H1 (cell line): ENCODE measurements at regions not wholly inside any gene's neighbourhood (a gene's known extent, or its start where the extent isn't known, plus 50 kb on each side); places are given as distances from the start of the nearest gene placed in this dataset.

ENCODE experiments used
- CTCF ChIA-PET: fragments of 300-600 bp; sonication (Branson Sonifier 250); formaldehyde crosslinking; loops from one replicate; lab custom pipeline; 2021; ENCODE audit not compliant: partially characterized antibody; lab: Charles Lee
- POLR2A ChIA-PET: fragments of 300-600 bp; sonication (Branson Sonifier 250); formaldehyde crosslinking; loops from one replicate; lab custom pipeline; 2021; ENCODE audit warnings: inconsistent platforms; ENCODE audit not compliant: partially characterized antibody; lab: Charles Lee
- DNase-seq, 2 experiments: peaks; one replicate each; pipeline versions ENCODE4 v3.0.0 to v3.0.0-alpha.2; 2010 to 2022; ENCODE audit warnings: low spot score in 2 of 2, low read depth in 1 of 2, mixed read lengths in 1 of 2
- FAIRE-seq: peaks from 2 replicates; lab custom pipeline; 2011; peaks lifted over from hg19 to GRCh38; lab: Jason Lieb, UNC
- H2AFZ ChIP-seq: 2 replicates; pipeline ENCODE4 v1.8.1; 2012; ENCODE audit warnings: low read length, inconsistent platforms
- H2AK5ac ChIP-seq: 2 replicates; pipeline ENCODE4 v1.6.1; 2013; ENCODE audit warnings: low read depth, low read length
- H2BK120ac ChIP-seq: replicated peaks from 2 replicates; pipeline ENCODE3; 2013; ENCODE audit warnings: low read depth, low read length, inconsistent platforms
- H2BK12ac ChIP-seq: 2 replicates; pipeline ENCODE4 v1.6.1; 2013; ENCODE audit warnings: low read depth, low read length
- H2BK15ac ChIP-seq: 2 replicates; pipeline ENCODE4 v1.6.1; 2013; ENCODE audit warnings: low read length
- H2BK20ac ChIP-seq: 2 replicates; pipeline ENCODE4 v1.6.1; 2013; ENCODE audit warnings: low read length
- H2BK5ac ChIP-seq: 2 replicates; pipeline ENCODE4 v1.6.1; 2013; ENCODE audit warnings: low read depth, low read length
- H3K14ac ChIP-seq: 2 replicates; pipeline ENCODE4 v1.6.1; 2013; ENCODE audit warnings: inconsistent platforms; ENCODE audit not compliant: insufficient read length
- H3K18ac ChIP-seq: 2 replicates; pipeline ENCODE4 v1.6.1; 2013; ENCODE audit warnings: low read length; ENCODE audit errors: extremely low read depth
- H3K23ac ChIP-seq: 2 replicates; pipeline ENCODE4 v1.6.1; 2013; ENCODE audit warnings: inconsistent platforms; ENCODE audit not compliant: insufficient read length
- H3K23me2 ChIP-seq: 2 replicates; pipeline ENCODE4 v1.6.1; 2013; ENCODE audit warnings: low read depth, low read length
- H3K27ac ChIP-seq: 2 replicates; pipeline ENCODE4 v1.6.1; 2011; ENCODE audit warnings: low read depth, low read length, inconsistent platforms
- H3K27me3 ChIP-seq, 4 experiments: replicated peaks in 1 of 4; 1 replicate in 1 of 4; 2 replicates in 3 of 4; pipeline versions ENCODE4 v1.6.1 to v1.8.1; 2011 to 2013; ENCODE audit warnings: low read length in 3 of 4, mild to moderate bottlenecking in 3 of 4, inconsistent platforms in 2 of 4, mixed read lengths in 2 of 4, moderate library complexity in 1 of 4; ENCODE audit not compliant: control insufficient read depth in 3 of 4, insufficient read depth in 3 of 4; ENCODE audit errors: extremely low read depth in 1 of 4
- H3K36me3 ChIP-seq, 4 experiments: 2 replicates each; pipeline versions ENCODE4 v1.6.1 to v1.8.1; 2011 to 2013; ENCODE audit warnings: mild to moderate bottlenecking in 4 of 4, low read length in 3 of 4, moderate library complexity in 2 of 4, control low read depth in 1 of 4, inconsistent platforms in 1 of 4; ENCODE audit not compliant: insufficient read depth in 4 of 4, control insufficient read depth in 2 of 4
- H3K4ac ChIP-seq: replicated peaks from 2 replicates; pipeline ENCODE3; 2013; ENCODE audit warnings: low read length, low read depth, mixed read lengths, inconsistent platforms; ENCODE audit not compliant: insufficient read length
- H3K4me1 ChIP-seq, 4 experiments: replicated peaks in 1 of 4; 1 replicate in 1 of 4; 2 replicates in 3 of 4; pipeline versions ENCODE4 v1.6.1 to v1.8.1; 2011 to 2013; ENCODE audit warnings: low read length in 3 of 4, inconsistent platforms in 2 of 4, mixed read lengths in 1 of 4; ENCODE audit not compliant: insufficient read depth in 4 of 4, control insufficient read depth in 3 of 4
- H3K4me2 ChIP-seq, 2 experiments: 2 replicates each; pipeline versions ENCODE4 v1.6.1 to v1.8.1; 2011 to 2013; ENCODE audit warnings: low read depth in 2 of 2, low read length in 2 of 2, control low read depth in 1 of 2, inconsistent platforms in 1 of 2, mild to moderate bottlenecking in 1 of 2; ENCODE audit not compliant: insufficient read depth in 1 of 2
- H3K4me3 ChIP-seq, 4 experiments: fragments of 200-600, 300-600 bp in 1 of 4; sonication (generic), shearing (Covaris generic), sonication (Bioruptor Twin) in 1 of 4; 2 replicates each; pipeline versions ENCODE4 v1.5.1 to v1.8.1; 2011 to 2016; ENCODE audit warnings: low read length in 4 of 4, low read depth in 3 of 4, control low read depth in 2 of 4, inconsistent platforms in 2 of 4, mild to moderate bottlenecking in 2 of 4, mixed read lengths in 1 of 4, moderate library complexity in 1 of 4; ENCODE audit not compliant: insufficient read depth in 2 of 4; ENCODE audit errors: extremely low read depth in 1 of 4
- H3K56ac ChIP-seq: replicated peaks from 2 replicates; pipeline ENCODE3; 2013; ENCODE audit warnings: low read depth, mild to moderate bottlenecking, mixed read lengths, low read length, inconsistent platforms; ENCODE audit not compliant: insufficient read length
- H3K79me1 ChIP-seq: 2 replicates; pipeline ENCODE4 v1.6.1; 2013; ENCODE audit warnings: low read depth, low read length, control low read depth
- H3K79me2 ChIP-seq, 2 experiments: 2 replicates each; pipeline versions ENCODE4 v1.6.1 to v1.8.1; 2012 to 2013; ENCODE audit warnings: low read length in 2 of 2, mild to moderate bottlenecking in 2 of 2, inconsistent platforms in 1 of 2; ENCODE audit not compliant: insufficient read depth in 2 of 2, control insufficient read depth in 1 of 2
- H3K9ac ChIP-seq, 4 experiments: replicated peaks in 1 of 4; 1 replicate in 1 of 4; 2 replicates in 3 of 4; pipeline versions ENCODE4 v1.6.1 to v1.8.1; 2011 to 2013; ENCODE audit warnings: low read depth in 3 of 4, low read length in 3 of 4, control low read depth in 2 of 4, mild to moderate bottlenecking in 2 of 4, moderate library complexity in 2 of 4, inconsistent platforms in 1 of 4; ENCODE audit errors: extremely low read depth in 1 of 4
- H3K9me3 ChIP-seq, 2 experiments: 2 replicates each; pipeline versions ENCODE4 v1.6.1 to v1.8.1; 2012 to 2013; ENCODE audit warnings: mild to moderate bottlenecking in 2 of 2, moderate library complexity in 2 of 2, control low read depth in 1 of 2, inconsistent platforms in 1 of 2, low read depth in 1 of 2, low read length in 1 of 2, mixed read lengths in 1 of 2; ENCODE audit not compliant: insufficient read depth in 2 of 2
- H4K20me1 ChIP-seq, 2 experiments: replicated peaks in 1 of 2; 2 replicates each; pipeline versions ENCODE3 to v1.8.1; 2011 to 2013; ENCODE audit warnings: inconsistent platforms in 2 of 2, low read length in 2 of 2, mild to moderate bottlenecking in 1 of 2; ENCODE audit not compliant: insufficient read depth in 2 of 2, control insufficient read depth in 1 of 2
- H4K5ac ChIP-seq: 2 replicates; pipeline ENCODE4 v1.6.1; 2013; ENCODE audit warnings: low read length, low read depth, mixed read lengths, inconsistent platforms; ENCODE audit not compliant: insufficient read length
- H4K8ac ChIP-seq: 2 replicates; pipeline ENCODE4 v1.8.0; 2013; ENCODE audit warnings: mild to moderate bottlenecking, moderate library complexity, low read length, inconsistent platforms; ENCODE audit not compliant: insufficient read depth; ENCODE audit errors: extremely low read depth
- H4K91ac ChIP-seq: replicated peaks from 2 replicates; pipeline ENCODE3; 2013; ENCODE audit warnings: low read length, mixed read lengths, inconsistent platforms; ENCODE audit not compliant: insufficient read length
- CHD1 ChIP-seq: IDR thresholded peaks from 2 replicates; pipeline ENCODE4 v1.6.1; 2012; ENCODE audit warnings: low read depth, low read length, improper control_type of control experiment
- MAFK ChIP-seq: IDR thresholded peaks from 2 replicates; pipeline ENCODE4 v1.6.1; 2012; ENCODE audit warnings: low read depth, mild to moderate bottlenecking, improper control_type of control experiment, low read length
- PHF8 ChIP-seq: fragments of 200-600 bp; sonication (generic); conservative IDR thresholded peaks from 2 replicates; pipeline ENCODE4 v1.7.1; 2012; ENCODE audit warnings: low read depth, mild to moderate bottlenecking, inconsistent platforms, low read length, moderate library complexity
- TAF1 ChIP-seq: IDR thresholded peaks from 2 replicates; pipeline ENCODE4 v1.6.1; 2011; ENCODE audit warnings: mild to moderate bottlenecking, low read depth, low read length
- WGBS, 2 experiments: shearing (Covaris generic) in 1 of 2; methylation state at CpG; one replicate each; pipeline versions ENCODE4 v1.1.6 to v1.1.7; 2013 to 2015; ENCODE audit warnings: low lambda C conversion rate in 2 of 2, mixed read lengths in 2 of 2, inconsistent platforms in 1 of 2, low coverage in 1 of 2, missing lambda C conversion rate in 1 of 2; ENCODE audit not compliant: insufficient replicate concordance in 2 of 2, insufficient coverage in 1 of 2, insufficient read length in 1 of 2; ENCODE audit errors: extremely low coverage in 1 of 2, missing lambda C conversion rate in 1 of 2; 5-methylcytosine and 5-hydroxymethylcytosine counted together
- TF ChIP-seq, protein P1 (sequence below): IDR thresholded peaks from 2 replicates; pipeline ENCODE4 v1.6.1; 2012; ENCODE audit warnings: inconsistent platforms
- TF ChIP-seq, protein P2 (sequence below): IDR thresholded peaks from 2 replicates; pipeline ENCODE4 v1.6.1; 2011; ENCODE audit warnings: low read depth, mild to moderate bottlenecking, low read length; ENCODE audit not compliant: insufficient read depth
- TF ChIP-seq, protein P3 (sequence below): IDR thresholded peaks from 2 replicates; pipeline ENCODE4 v1.6.1; 2012; ENCODE audit warnings: low read length, inconsistent platforms

DNA sequence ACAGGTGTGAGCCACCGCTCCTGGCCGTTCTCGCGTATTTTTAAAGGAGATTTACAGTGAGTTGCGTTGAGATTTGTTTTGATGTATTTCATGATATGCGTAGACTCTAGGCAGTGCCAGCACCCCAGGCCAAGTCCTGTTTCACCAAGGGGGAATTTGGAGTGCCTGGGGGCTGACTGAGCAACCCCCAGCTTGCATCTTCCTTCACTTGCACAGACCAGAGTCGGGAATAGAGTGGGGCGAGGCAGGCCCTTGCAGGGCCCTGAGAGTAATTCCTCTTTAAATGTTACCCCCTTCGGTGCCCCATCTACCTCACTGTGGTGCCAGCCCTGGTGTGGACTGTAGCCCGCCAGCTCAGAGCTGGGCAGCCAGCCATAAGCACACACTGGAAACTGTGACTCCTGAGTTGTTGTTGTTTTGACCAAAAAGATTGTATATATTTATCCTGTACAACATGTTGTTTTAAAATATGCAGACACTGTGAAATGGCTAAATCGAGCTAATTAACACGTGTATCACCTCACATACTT lies 269.5 kb downstream of the NPHP4 start:
- H3K4me1 ChIP-seq: peaks cover 0 to 9% (median 4%) of the 10 kb centered on the region in 4 experiments; a peak in 5 of 7 replicates
- no peak overlapping the region for H3K56ac ChIP-seq
- H3K14ac ChIP-seq: no peak overlapping the region
- no peak overlapping the region for H2AK5ac ChIP-seq
- H3K4ac ChIP-seq: no peak overlapping the region
- H3K4me3 ChIP-seq: no peak overlapping the region
- whole genome bisulfite sequencing, 2 experiments: 90% methylated on average over 12 of the region's 12 CpGs; no CpG with 5 or more reads in 1 of the 2 experiments
- peaks cover 0 to 2% (median 0%) of the 10 kb centered on the region in 4 experiments; a peak in 2 of 7 replicates for H3K27me3 ChIP-seq
- DNase-seq (no peak), FAIRE-seq (no peak)
- no peaks in the 10 kb centered on the region for H3K36me3 ChIP-seq
- H3K79me1 ChIP-seq: no peaks in the 10 kb centered on the region
- H4K91ac ChIP-seq: no peak overlapping the region
- H2BK120ac ChIP-seq: no peak overlapping the region
- ChIA-PET CTCF (interaction anchor here (8.8 kb wide), 1 partner anchor 22 kb away, joined by 40 read pairs; no protein-coding TSS in a partner anchor), POLR2A (no interaction called here)
- H2BK5ac ChIP-seq: no peak overlapping the region
- no peaks in the 10 kb centered on the region for H3K9me3 ChIP-seq
- H2AFZ ChIP-seq: no peak overlapping the region
- no peaks in the 10 kb centered on the region for H4K20me1 ChIP-seq
- no peak overlapping the region for H2BK20ac ChIP-seq
- H2BK12ac ChIP-seq: no peak overlapping the region
- no peaks in the 10 kb centered on the region for H3K23me2 ChIP-seq
- no peak overlapping the region for H4K5ac ChIP-seq
- H4K8ac ChIP-seq: no peak overlapping the region
- H2BK15ac ChIP-seq: no peak overlapping the region
- no peak overlapping the region for H3K27ac ChIP-seq
- no peak overlapping the region for H3K18ac ChIP-seq
- H3K9ac ChIP-seq: no peak overlapping the region
- no peak overlapping the region for H3K4me2 ChIP-seq
- no peaks in the 10 kb centered on the region for H3K79me2 ChIP-seq
- H3K23ac ChIP-seq: no peak overlapping the region
- TF ChIP-seq, protein P1, sequence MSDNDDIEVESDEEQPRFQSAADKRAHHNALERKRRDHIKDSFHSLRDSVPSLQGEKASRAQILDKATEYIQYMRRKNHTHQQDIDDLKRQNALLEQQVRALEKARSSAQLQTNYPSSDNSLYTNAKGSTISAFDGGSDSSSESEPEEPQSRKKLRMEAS: no peak
- TF ChIP-seq, protein P2, sequence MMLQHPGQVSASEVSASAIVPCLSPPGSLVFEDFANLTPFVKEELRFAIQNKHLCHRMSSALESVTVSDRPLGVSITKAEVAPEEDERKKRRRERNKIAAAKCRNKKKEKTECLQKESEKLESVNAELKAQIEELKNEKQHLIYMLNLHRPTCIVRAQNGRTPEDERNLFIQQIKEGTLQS: no peak
- TF ChIP-seq TAF1 (no peak), MAFK (no peak), PHF8 (no peak), CHD1 (no peak)
- TF ChIP-seq, protein P3, sequence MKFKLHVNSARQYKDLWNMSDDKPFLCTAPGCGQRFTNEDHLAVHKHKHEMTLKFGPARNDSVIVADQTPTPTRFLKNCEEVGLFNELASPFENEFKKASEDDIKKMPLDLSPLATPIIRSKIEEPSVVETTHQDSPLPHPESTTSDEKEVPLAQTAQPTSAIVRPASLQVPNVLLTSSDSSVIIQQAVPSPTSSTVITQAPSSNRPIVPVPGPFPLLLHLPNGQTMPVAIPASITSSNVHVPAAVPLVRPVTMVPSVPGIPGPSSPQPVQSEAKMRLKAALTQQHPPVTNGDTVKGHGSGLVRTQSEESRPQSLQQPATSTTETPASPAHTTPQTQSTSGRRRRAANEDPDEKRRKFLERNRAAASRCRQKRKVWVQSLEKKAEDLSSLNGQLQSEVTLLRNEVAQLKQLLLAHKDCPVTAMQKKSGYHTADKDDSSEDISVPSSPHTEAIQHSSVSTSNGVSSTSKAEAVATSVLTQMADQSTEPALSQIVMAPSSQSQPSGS: no peak
